ENCODE measurements at regions not wholly inside any gene's neighbourhood (a gene's known extent, or its start where the extent isn't known, plus 50 kb on each side); places are given as distances from the start of the nearest gene placed in this dataset.
"Not testable (repeated sequence)": the region's sequence is repeated elsewhere in the genome, so short reads cannot be mapped to it uniquely, and the experiment has no call there.

DNA sequence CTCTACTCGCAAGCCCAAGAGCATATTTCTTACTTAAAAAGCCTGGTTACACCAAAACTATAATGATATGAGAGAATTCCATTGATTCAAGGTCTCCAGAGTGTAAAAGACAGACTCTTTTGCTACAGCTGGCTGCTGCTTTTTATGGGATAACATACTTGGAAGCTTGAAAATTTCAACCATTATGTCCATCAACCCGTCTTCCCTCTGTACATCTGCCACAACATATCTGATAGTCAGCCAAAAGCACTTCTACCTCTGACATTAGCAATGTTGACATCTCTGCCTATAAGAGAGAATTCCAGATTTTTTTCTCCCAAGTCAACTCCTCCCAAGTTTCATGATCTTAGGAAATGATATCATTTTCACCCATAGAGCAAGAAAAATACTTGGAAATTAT lies 54.4 kb upstream of the IQCM start:
- no peak for DNase-seq (ENCODE audit: low spot score)

DNA sequence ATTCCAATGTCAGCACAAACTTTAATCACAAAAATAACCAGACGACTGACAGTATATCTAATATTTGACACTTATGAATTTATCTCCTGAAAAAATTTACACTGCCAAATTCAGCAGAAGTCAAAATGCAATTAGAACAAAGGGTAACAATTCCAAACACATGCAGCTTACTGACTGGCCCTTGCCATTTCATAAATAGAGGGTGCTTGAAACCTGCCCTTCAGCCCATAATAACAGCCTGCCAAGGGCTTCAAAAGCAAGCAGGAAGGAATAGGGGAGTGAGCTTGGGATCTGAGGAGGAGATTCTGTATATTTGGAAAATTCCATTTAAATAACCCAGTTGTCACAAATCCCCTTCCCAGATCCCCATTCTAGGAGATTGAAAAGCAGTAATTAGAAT lies 66.1 kb upstream of the IQCM start:
- DNase-seq (ENCODE audit: low spot score): no peak

DNA sequence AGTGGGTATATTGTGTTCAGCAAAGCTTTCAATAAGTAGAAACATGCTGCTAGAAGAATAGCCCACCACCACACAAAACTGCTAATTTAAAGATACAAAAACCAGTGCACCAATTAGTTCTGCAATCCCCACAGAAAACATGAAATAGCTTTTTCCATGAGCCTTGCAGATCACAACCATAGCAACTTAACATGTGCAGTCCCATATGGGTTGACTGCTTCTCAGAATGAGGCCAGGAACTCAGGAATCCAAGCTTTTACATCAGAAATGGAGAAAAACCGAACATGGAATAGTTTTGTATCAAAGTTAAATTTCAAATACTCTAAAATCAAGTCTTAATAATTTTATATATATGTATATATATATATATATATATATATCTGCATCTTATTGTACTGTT lies 66.6 kb upstream of the IQCM start:
- no peak for DNase-seq (ENCODE audit: low spot score)

DNA sequence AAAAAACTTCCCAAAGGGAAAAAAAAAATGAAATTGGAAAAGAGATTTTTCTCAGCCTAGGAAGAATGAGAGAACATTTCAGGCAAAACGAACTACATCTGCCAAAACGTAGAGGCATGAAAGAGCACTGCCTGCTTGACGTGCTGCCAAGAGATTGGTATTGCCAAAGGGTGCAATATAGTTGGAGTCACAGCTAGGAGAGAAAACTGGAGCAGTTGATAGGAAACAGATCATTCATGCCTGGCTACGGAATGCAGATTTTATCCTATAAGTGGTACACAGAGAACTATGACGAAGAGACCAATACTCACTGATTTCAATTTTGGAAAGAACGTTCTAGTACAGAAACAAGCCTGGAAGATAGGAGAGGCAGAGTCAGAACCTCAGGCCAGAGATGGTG lies 68.4 kb upstream of the IQCM start:
- DNase-seq (ENCODE audit: low spot score): peak; percentile 48

DNA sequence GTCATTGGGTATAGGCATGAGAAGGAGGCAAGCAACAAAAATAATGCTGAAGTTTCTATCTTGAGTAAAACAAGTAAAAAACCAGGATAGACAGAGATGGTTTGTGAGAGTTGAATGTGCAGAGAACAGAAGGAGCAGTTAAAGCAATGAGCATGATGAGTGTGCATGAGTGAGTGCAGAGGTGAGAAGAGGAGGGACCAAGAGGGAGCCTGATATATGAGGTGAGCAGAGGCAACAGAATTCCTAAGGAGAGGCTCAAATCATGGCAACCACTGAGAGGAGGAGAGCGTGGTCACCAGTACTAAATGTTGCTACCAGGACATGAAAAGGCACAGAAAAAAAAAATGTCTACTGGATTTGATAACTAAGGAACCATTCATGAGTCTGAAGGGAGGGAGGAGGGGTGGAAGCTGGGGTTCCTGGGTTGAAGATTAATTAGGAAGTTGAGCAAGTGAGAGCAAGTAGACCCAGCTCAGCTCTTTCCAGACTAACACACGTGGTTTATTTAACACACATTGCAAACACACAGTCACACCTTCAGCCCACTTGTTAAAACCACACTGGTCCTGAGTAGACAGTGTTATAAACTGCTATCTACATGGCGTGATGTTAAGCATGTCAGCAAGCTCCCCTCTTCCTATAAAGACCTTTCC lies 69.0 kb upstream of the IQCM start:
- no peak for DNase-seq (ENCODE audit: low spot score)

DNA sequence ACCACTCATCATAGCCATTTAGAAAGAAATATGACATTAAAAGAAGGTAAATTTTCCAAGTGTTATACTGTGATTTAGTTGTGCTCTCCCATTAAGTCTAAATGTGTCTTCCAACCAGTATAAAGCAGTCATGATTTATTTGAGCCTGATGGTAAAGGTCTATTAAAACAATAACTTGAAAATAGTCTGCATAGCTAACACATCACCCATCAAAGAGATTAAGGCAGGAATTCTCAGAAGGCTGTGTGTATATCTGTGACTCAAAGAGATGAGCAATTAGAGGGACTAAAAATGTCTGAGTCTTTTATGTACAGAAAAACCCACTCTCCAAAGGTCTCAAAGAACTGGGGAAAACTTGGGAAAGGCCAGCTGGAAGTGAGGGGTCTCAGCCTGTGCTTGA lies 70.3 kb upstream of the IQCM start:
- DNase-seq (ENCODE audit: low spot score): peak; percentile 53

DNA sequence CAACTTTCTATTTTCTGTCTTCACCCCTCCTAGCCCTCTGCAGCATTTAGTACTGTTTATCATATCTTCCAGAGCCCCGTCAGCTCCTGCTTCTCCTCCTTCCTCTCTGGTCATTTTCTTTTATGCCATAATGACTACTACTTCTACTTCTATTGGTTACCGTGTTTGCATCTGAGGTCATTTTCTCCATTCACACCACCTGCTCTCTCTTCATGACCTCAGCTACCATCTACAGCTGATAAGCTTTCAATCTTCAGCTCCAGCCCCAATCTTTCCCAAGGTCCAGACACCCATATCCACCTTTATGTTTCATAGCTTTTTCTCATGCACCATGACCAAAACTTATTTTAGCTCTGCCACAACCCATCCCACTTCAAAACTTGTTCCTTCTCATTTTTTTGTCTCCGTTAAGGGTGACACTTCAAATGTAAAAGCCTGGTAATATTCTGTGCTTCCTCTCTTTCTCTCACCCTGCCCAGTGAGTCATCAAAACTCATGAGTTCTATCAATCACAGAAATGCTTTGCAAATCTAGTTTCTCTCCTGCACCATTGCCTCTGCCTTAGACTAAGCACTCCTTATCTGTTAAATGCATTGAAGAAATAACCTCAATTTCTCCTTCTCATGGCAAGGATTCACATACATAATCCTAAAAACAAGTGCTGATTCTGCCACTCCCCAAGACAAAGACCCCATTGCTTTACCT lies 71.3 kb upstream of the IQCM start:
- DNase-seq (ENCODE audit: low spot score): no peak

DNA sequence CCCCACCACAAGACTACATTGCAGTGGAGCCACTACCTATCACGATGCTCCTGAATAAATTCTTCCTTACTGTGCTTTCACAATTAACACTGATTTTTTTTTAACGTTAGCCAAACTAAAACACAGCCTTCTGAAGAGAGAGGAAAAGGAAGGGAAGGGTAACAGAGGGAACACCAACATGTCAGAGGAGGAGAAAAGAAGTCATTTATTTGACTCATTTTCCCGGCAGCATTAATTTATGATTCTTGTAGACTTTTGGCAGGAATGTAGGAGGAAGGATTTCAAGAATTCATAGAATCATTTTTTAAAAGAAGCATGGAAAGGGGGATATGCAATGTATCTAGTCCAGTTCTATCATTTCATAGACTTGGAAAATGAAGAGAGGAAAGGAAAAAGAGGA lies 74.3 kb upstream of the IQCM start:
- no peak for DNase-seq (ENCODE audit: low spot score)

DNA sequence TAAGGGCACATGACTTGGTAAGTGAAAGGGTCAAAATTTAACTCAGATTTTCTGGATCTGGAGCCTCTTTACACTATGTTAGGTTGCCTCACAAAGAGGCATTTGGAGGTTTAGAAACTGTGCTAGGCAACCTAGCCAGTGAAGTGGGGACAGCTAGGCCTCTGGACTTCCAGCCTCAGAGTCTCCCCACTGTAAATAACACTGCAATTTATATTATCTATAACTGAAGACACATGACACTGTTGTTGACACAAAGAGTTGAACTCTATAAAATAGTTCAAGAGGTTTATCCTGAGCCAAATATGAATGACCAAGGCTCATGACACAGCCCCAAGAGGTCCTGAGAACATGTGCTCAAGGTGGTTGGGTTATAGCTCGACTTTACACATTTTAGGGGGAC lies 74.9 kb upstream of the IQCM start:
- no peak for DNase-seq (ENCODE audit: low spot score)

DNA sequence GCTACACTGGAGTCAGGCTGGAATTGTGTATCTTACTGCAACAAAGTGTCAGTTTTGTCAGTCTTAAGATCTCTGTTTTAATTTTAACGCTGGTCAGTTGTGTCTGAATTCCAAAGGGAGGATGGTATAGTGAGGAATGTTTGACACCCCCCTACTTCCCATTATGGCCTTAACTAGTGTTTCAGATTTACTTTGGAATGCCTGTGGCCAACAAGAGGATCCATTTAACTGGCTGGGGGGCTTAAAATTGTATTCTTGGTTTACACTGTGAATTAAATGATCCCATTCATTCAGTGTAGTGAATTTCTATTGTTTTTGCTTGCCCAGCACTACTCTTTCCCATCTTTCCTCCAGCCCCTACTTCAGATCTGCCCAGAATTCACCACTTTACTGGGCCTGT lies 75.8 kb upstream of the IQCM start:
- DNase-seq (ENCODE audit: low spot score): no peak

DNA sequence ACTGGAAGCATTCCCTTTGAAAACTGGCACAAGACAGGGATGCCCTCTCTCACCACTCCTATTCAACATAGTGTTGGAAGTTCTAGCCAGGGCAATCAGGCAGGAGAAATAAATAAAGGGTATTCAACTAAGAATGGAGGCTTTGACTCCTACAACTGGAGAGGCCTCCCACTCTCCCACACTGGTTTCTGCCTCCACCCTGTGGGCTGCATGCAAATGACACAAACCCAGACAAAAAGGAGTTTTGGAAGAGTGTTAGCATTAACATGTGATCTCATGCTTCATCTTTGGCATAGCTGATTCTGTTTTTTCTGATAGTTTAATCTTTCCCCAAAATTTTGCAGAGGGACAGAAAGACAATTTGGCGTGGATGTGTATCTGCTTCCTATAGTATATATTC lies 80.8 kb upstream of the IQCM start:
- DNase-seq (ENCODE audit: low spot score): peak; percentile 73

DNA sequence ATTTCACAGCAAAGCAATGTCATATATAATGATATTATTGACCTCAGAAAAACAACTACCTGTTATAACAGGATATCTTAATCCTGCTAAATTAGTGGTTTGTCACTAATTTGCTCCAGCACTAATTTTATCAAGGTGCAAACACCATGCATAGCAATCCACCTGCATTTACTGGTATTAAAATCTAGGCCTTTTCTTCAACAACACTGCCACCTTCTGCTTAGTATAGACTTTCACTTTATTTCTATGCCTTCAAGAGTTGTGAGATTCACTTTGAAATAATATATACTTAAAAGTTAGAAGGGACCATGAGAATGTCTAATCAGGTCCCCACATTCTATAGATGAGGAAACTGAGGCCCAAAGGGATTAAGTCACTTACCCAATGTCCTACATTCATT lies 82.1 kb upstream of the IQCM start:
- no peak for DNase-seq (ENCODE audit: low spot score)

DNA sequence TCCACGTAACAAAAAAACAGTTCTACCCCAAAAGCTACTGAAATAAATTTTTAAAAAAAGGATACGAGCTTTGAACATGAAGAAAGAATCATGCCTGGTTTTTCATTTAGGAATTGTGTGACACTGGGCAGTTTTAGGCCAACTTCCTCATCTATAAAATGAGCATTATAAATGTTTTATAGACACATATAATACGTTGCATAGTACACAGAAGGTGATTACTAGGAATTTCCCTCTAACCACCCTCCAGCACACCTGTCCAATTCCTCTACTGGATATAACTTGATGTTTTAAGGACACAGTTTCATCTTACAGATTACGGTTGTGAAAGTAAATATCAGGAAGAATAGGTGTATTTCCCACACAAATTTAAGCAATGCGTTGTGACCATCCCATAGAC lies 85.5 kb upstream of the IQCM start:
- no peak for DNase-seq (ENCODE audit: low spot score)

DNA sequence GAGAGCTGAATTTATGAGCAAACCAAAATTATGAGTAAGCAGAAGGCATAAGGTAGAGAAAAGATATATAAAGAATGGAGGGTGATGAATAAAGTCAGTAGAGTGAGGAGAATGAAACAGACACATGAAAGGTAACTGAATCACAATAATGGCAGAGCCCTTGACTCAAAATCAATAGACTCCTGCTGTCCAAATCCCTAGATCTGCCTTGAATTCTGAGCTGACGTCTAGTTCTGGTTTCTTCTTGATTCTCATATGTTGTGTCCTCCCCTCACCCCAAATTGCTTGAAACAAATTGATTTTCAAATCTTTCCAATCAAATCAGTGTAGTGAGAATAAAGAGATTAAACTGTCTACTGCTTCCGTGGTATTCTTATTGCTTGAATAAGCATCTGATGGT lies 86.6 kb upstream of the IQCM start:
- DNase-seq (ENCODE audit: low spot score): no peak

DNA sequence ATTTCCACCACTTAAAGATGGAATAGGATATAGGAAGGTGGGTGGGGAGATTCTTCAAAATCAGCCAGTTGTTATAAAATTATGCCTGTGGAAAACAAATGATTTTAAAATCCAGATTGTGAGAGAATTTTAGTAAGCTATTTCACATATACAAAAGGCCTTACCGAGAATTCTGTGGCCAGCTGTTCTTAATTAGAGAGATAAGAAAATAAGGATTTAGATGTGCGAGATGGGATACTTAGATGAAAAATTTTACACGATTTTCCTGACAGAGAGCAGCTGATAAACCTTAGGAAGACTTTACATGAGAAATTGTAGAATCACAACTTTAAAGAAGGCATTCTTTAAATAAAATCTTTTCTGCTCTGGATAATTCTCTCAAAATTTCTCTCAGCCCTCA lies 94.5 kb upstream of the IQCM start:
- DNase-seq (ENCODE audit: low spot score): no peak

DNA sequence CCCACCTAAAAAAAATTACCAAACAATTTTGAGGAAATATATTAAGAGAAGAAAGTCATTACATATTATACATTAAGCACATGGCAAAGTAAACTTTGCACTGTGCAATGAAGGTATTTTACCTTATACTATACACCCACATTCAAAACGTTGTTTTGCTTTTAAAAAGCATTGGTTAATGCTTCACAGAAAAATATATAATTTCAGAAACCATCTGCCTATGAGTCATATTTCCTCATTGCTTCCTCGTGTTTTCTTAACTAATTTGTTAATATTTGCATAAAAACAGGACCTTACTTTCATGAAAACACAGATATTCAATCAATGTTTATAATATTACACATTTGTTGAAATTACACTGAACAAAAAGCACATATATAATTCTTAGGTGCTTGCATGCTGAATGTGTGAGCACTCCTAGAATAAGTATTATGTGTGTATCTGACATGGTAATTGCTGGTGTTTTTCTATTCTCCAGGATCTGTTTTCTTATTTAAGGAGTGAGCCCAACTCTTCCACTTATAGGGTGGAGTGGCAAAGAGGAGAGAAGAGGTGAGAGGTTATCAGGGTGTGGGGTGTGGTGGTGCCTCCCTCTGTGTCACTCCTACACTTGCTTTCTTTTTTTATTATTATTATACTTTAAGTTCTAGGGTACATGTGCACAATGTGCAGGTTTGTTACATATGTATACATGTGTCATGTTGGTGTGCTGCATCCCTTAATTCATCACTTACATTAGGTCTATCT lies 95.1 kb upstream of the IQCM start:
- no peak for DNase-seq (ENCODE audit: low spot score)

DNA sequence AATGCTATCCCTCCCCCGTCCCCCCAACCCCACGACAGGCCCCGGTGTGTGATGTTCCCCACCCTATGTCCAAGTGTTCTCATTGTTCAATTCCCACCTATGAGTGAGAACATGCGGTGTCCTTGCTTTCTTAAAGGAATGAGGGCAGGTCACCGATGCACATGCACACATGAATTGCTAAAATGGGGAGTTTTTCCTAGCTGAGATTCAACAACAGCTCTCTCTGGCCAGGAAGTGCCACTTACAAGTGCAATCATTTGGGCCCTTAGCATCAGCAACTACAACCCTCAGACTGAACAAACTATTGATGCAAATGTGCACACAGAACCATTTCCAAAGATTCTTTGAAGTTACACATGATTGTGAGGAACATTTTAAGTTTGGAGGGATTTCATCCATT lies 95.7 kb upstream of the IQCM start:
- DNase-seq (ENCODE audit: low spot score): no peak

DNA sequence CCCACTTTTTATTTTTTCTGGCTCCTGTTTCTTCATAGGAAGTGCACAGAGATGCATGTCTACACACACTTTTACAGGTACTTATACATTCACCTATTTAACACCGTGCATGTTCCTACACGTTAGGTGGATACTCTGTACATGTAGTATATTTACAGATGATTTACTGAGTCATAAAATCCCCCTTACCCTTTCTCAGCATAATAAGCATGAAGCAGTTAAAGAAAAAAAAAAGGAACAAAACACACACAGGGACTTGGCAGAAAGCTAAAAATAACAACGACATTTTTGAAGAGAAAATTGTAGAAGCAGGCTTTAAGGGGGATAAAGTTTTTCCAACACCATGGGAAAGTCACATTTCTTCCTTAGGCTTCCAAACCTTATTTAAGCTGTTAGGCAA lies 96.4 kb upstream of the IQCM start:
- DNase-seq (ENCODE audit: low spot score): no peak

DNA sequence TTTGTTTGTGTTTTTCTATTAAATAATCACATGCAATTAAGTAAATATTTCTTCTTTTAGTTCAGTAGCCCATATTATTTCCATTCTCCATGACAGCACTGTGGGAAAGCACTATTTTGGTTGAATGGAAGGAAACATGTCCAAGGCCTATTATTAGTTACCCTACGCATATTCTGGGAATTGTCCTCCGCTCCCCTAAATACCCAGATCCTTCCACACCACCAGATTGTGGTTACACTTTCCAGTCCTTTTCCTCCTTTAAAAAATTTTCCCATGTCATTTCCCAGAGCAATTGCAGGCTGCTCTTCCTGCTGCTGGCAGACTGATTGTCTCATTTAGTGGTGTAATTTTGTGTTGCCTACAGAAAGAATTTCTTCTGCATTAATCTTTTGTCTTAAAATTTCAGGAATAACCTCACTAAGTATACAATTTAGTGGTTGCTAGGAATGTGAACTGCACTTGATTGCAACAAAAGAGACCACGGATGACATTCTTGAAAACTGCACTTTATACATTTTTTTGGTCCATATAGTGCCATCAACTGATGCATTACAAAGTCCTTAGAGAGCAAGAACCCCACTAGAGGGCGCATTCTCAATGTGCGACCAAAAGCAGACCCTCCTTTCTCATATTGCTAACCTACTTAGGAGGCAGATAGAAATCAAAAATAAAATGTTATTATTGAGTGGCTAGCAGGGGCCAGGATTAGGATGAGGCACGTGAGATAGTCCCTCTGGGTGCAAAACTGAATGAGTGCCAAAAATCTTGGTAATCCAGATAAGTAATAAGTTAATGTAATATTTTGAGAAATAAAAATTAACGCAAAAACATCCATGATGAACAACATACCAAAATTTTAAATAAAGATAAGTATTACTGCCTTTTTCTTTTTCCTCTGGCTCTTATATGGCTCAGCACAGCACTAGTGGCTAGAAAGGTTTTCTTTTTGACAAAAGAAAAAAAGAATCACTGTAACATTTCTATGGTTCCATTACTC lies 98.8 kb upstream of the IQCM start:
- peak; percentile 62 for DNase-seq (ENCODE audit: low spot score)

DNA sequence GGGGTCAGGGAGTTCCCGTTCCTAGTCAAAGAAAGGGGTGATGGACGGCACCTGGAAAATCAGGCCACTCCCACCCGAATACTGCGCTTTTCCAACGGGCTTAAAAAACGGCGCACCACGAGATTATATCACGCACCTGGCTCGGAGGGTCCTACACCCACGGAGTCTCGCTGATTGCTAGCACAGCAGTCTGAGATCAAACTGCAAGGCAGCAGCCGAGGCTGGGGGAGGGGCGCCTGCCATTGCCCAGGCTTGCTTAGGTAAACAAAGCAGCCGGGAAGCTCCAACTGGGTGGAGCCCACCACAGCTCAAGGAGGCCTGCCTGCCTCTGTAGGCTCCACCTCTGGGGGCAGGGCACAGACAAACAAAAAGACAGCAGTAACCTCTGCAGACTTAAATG lies 100.1 kb upstream of the IQCM start:
- not testable (repeated sequence) for DNase-seq (ENCODE audit: low spot score)

DNA sequence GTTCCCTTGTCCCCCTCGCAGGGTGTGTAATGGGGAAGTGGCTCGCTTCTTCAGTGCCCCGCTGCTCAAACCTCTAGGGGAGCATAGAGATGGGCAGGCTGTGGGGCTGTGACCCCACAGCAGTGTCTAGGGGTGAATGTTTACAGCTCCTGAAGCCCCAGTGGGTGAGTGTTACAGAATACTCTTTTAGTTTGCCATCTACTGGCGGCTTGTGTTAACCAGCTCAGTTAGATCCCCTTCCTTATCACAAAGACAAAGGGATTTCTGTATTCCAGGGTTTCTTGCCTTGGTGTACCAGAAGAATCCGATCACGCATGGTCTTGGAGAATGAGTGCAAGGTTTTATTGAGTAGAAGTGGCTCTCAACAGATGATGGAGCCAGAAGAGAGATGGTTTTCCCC lies 108.1 kb upstream of the IQCM start:
- no peak for DNase-seq (ENCODE audit: low spot score)

DNA sequence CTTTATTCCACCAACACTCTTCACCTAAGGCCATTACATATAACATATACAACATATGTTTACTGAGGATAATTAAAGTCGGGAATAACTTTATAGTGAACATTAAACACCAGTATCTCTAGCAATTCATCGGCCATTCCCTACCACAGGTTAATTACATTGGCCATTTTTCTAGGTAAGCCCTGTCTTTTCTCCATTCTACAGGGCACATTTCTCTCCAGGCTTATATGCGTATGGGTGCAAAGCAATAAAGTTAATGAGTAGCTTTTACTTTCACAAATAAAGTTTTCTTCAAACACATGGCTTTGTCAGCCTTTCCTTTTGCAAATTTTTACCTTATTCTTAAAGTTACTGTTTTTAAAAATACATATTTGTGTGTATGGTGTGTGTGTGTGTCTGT lies 111.9 kb upstream of the IQCM start:
- DNase-seq (ENCODE audit: low spot score): no peak

Measured in AG20443 (cell line).